Loucy (cell line): ENCODE measurements at regions not wholly inside any gene's neighbourhood (a gene's known extent, or its start where the extent isn't known, plus 50 kb on each side); places are given as distances from the start of the nearest gene placed in this dataset.

ENCODE experiments used
- EZH2phosphoT487 ChIP-seq: fragments of 200-600 bp; IDR thresholded peaks from 2 replicates; pipeline ENCODE4 v1.6.1; 2018; ENCODE audit warnings: antibody characterized with exemption, mild to moderate bottlenecking, moderate library complexity, borderline replicate concordance
- TF ChIP-seq, protein P1 (sequence below): fragments of 200-600 bp; sonication (generic); conservative IDR thresholded peaks from 2 replicates; pipeline ENCODE4 v1.5.1; 2014; ENCODE audit warnings: mild to moderate bottlenecking, antibody characterized with exemption, low read length

DNA sequence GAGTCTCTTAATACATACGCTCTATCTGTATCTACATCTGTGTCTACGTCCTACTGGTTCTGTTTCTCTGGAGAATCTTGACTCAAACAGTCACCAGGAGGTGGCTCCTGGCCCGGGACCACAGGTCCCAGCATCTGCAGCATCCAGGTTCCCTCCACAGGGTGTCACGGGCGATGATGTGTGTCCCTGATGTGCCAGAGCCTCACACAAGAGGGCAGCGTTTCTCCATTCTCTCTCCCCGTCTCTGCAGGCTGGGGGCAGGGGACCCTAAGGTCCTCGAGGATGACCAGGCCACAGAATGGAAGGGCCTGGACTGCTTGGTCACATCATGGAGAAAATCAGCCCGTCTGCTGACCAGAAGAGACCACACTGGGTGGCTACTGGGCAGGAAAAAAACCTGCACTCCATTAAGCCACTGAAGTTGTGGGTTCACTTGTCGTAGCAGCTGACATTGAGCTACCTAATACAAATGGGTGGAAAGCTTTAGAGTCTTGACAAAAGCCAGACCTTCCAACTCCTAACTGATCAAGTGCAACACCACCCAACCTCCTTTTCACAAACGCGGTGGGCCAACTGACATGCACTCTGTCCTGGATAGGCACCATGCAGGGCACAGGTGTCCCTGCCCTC, 392.5 kb downstream of the CTTN start:
- TF ChIP-seq EZH2phosphoT487: no peak
- TF ChIP-seq, protein P1, sequence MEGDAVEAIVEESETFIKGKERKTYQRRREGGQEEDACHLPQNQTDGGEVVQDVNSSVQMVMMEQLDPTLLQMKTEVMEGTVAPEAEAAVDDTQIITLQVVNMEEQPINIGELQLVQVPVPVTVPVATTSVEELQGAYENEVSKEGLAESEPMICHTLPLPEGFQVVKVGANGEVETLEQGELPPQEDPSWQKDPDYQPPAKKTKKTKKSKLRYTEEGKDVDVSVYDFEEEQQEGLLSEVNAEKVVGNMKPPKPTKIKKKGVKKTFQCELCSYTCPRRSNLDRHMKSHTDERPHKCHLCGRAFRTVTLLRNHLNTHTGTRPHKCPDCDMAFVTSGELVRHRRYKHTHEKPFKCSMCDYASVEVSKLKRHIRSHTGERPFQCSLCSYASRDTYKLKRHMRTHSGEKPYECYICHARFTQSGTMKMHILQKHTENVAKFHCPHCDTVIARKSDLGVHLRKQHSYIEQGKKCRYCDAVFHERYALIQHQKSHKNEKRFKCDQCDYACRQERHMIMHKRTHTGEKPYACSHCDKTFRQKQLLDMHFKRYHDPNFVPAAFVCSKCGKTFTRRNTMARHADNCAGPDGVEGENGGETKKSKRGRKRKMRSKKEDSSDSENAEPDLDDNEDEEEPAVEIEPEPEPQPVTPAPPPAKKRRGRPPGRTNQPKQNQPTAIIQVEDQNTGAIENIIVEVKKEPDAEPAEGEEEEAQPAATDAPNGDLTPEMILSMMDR: no peak
